ENCODE measurements at regions not wholly inside any gene's neighbourhood (a gene's known extent, or its start where the extent isn't known, plus 50 kb on each side); places are given as distances from the start of the nearest gene placed in this dataset.

DNA sequence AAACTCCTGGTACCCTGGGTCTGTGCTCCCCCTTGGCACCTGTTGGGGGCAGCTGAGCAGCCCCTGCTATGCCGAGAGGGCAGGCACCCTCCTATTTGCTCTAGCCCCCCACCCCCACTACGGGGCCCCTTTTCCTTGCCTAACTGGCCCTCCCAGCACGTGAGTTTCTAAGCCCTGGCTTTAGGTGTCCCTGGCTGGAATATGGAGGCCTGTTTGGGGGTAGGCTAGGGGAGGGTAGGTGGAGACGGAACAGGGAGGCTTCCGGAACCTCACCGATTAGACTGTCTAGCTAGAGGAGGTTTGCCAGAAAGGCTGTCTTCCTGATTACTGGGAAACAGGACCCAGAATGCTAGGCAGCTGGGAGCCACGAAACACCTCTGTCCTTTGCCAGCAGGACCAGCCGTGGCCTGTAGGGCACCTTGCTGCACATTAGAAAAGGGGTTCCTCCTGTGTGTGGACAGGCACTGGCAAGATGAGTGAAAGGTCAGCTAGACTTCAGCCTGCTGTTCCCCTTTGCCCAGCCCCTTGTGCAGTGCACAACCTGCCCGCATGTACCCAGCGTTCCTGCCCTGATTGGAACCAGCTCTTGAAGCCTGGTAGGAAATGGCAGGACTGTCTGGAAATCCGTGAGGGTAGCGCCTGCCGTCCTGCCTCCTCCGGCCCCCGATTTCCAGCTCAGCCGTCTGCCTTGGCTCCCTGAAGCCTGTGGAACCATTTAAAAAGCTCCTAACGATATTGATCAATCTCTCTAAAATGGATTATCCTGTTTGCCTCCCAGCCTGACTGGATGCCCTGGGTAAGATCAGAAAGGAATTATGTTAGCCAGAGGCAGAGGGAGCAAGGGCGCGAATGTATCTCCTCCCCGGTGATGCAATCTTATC is 83.4 kb upstream of the GSE1 start:
- Histone ChIP-seq H3K4me3 (no peak overlapping the region), H3K9ac (ENCODE audit: insufficient read depth in 1 of 2, low read length in 2 of 2) (no peak overlapping the region), H3K27me3 (ENCODE audit: control insufficient read depth in 3 of 3, insufficient read depth in 3 of 3, low read length in 2 of 3) (no peaks in the 10 kb centered on the region), H3K36me3 (ENCODE audit: control insufficient read depth in 4 of 4, insufficient read depth in 4 of 4, low read length in 4 of 4) (no peaks in the 10 kb centered on the region), H3K9me3 (ENCODE audit: control insufficient read depth in 4 of 4, insufficient read depth in 3 of 4, low read length in 3 of 4) (no peaks in the 10 kb centered on the region), H3K27ac (ENCODE audit: low read depth in 1 of 2, low read length in 1 of 2) (peak overlapping the region in 1 of 2 donors; percentile 80), H3K4me1 (ENCODE audit: control insufficient read depth in 5 of 5, insufficient read depth in 5 of 5, low read length in 5 of 5) (peaks cover 0 to 24% (median 7%) of the 10 kb centered on the region in 5 donors)
- TF ChIP-seq, protein P1, sequence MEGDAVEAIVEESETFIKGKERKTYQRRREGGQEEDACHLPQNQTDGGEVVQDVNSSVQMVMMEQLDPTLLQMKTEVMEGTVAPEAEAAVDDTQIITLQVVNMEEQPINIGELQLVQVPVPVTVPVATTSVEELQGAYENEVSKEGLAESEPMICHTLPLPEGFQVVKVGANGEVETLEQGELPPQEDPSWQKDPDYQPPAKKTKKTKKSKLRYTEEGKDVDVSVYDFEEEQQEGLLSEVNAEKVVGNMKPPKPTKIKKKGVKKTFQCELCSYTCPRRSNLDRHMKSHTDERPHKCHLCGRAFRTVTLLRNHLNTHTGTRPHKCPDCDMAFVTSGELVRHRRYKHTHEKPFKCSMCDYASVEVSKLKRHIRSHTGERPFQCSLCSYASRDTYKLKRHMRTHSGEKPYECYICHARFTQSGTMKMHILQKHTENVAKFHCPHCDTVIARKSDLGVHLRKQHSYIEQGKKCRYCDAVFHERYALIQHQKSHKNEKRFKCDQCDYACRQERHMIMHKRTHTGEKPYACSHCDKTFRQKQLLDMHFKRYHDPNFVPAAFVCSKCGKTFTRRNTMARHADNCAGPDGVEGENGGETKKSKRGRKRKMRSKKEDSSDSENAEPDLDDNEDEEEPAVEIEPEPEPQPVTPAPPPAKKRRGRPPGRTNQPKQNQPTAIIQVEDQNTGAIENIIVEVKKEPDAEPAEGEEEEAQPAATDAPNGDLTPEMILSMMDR (IDR thresholded peaks at IDR 0.05; ENCODE audit: control extremely low read depth, extremely low read depth): no peak
- WGBS, 2 donors: 82 to 84% methylated on average over 20 of the region's 20 CpGs
- no peak for ATAC-seq (ENCODE audit: insufficient read depth, low FRiP score)
- no peak for DNase-seq

DNA sequence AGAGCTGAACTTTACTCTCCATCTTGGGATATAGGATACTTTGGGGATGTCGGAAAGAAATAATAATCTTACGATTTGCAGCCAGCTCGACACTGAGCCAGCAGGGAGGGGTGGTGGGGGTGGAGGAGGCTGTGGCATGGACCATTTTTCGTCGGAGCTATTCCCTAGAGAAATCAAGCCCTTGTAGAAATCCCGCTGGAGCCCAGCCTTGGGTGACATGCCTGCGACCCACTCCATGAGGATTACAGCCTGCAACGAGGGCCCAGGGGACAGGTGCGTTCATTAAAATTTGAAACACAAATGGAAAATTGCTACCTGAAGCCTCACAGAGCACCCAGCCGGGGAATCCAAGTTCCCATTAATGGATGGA is 82.8 kb upstream of the GSE1 start:
- H3K9ac ChIP-seq (ENCODE audit: insufficient read depth in 1 of 2, low read length in 2 of 2): no peak overlapping the region
- no peaks in the 10 kb centered on the region for H3K9me3 ChIP-seq (ENCODE audit: control insufficient read depth in 4 of 4, insufficient read depth in 3 of 4, low read length in 3 of 4)
- peaks cover 0 to 24% (median 9%) of the 10 kb centered on the region in 5 donors for H3K4me1 ChIP-seq (ENCODE audit: control insufficient read depth in 5 of 5, insufficient read depth in 5 of 5, low read length in 5 of 5)
- no peak for DNase-seq
- no peaks in the 10 kb centered on the region for H3K27me3 ChIP-seq (ENCODE audit: control insufficient read depth in 3 of 3, insufficient read depth in 3 of 3, low read length in 2 of 3)
- no peak overlapping the region for H3K4me3 ChIP-seq
- TF ChIP-seq, protein P1 (IDR thresholded peaks at IDR 0.05; ENCODE audit: control extremely low read depth, extremely low read depth): no peak
- 88 to 94% methylated on average over 10 of the region's 10 CpGs for WGBS, 2 donors
- H3K27ac ChIP-seq (ENCODE audit: low read depth in 1 of 2, low read length in 1 of 2): peak overlapping the region in 1 of 2 donors; percentile 82
- no peaks in the 10 kb centered on the region for H3K36me3 ChIP-seq (ENCODE audit: control insufficient read depth in 4 of 4, insufficient read depth in 4 of 4, low read length in 4 of 4)
- no peak for ATAC-seq (ENCODE audit: insufficient read depth, low FRiP score)

DNA sequence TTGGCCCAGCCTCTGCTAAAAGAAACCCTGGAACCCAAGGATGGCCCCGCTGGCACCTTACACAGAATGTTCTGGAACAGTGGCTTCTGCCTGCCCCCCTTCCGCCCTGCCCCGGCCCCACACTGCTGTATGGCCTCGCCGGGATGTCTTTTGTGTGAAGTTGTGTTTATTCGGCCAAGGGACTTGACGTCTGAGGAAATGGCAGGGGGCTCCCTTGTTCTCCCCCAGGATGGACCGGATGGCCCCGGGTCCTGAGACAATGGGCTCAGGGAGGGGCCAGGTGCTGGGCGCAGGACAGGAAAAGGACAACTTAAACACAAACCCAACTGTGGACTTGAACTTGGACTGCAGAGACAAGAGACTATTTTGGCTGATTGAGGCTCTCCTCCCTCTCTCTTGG is 81.6 kb upstream of the GSE1 start:
- Histone ChIP-seq H3K27me3 (ENCODE audit: control insufficient read depth in 3 of 3, insufficient read depth in 3 of 3, low read length in 2 of 3) (no peaks in the 10 kb centered on the region), H3K4me1 (ENCODE audit: control insufficient read depth in 5 of 5, insufficient read depth in 5 of 5, low read length in 5 of 5) (peaks cover 7 to 34% (median 9%) of the 10 kb centered on the region in 5 donors), H3K9me3 (ENCODE audit: control insufficient read depth in 4 of 4, insufficient read depth in 3 of 4, low read length in 3 of 4) (no peaks in the 10 kb centered on the region), H3K4me3 (no peak overlapping the region), H3K36me3 (ENCODE audit: control insufficient read depth in 4 of 4, insufficient read depth in 4 of 4, low read length in 4 of 4) (no peaks in the 10 kb centered on the region), H3K9ac (ENCODE audit: insufficient read depth in 1 of 2, low read length in 2 of 2) (no peak overlapping the region), H3K27ac (ENCODE audit: low read depth in 1 of 2, low read length in 1 of 2) (peak overlapping the region; percentile 0 to 82)
- 70 to 74% methylated on average over 10 of the region's 10 CpGs for WGBS, 2 donors
- TF ChIP-seq, protein P1 (IDR thresholded peaks at IDR 0.05; ENCODE audit: control extremely low read depth, extremely low read depth): no peak
- DNase-seq (peak in 1 of 3 donors; percentile 60), ATAC-seq (ENCODE audit: insufficient read depth, low FRiP score) (no peak)
